SK-N-DZ (cell line): ENCODE measurements at regions not wholly inside any gene's neighbourhood (a gene's known extent, or its start where the extent isn't known, plus 50 kb on each side); places are given as distances from the start of the nearest gene placed in this dataset.
A peak's percentile ranks its signal among the peaks of the same experiment; 100 is the strongest.
"Not testable (repeated sequence)": the region's sequence is repeated elsewhere in the genome, so short reads cannot be mapped to it uniquely, and the experiment has no call there.

ENCODE experiments used
- DNase-seq: peaks from one replicate; pipeline ENCODE4 v3.0.0-alpha.2; 2015; ENCODE audit warnings: low spot score

- no peak for DNase-seq
These were observed 125.3 kb upstream of the MARCHF11 start for GRCh38 chr5:16304846-16305245.

- no peak for DNase-seq
These were observed 117.4 kb upstream of the MARCHF11 start for GRCh38 chr5:16296946-16297345.

- DNase-seq = no peak
These were observed 112.3 kb upstream of the MARCHF11 start for GRCh38 chr5:16291894-16292293.

- no peak for DNase-seq
These were observed 111.9 kb upstream of the MARCHF11 start for GRCh38 chr5:16291474-16291873.

GRCh38 chr5:16283791-16284190 is 104.2 kb upstream of the MARCHF11 start:
- DNase-seq = no peak

- DNase-seq = not testable (repeated sequence)
These were observed 97.3 kb upstream of the MARCHF11 start for GRCh38 chr5:16276859-16277258.

- no peak for DNase-seq
These were observed 92.3 kb upstream of the MARCHF11 start for GRCh38 chr5:16271851-16272250.

GRCh38 chr5:16265141-16265540 is 85.5 kb upstream of the MARCHF11 start:
- no peak for DNase-seq

GRCh38 chr5:16260000-16260399 is 80.4 kb upstream of the MARCHF11 start:
- DNase-seq = no peak

GRCh38 chr5:16253856-16254255 is 74.3 kb upstream of the MARCHF11 start:
- DNase-seq = no peak

- no peak for DNase-seq
These were observed 66.4 kb upstream of the MARCHF11 start for GRCh38 chr5:16245956-16246355.

GRCh38 chr5:16245249-16245648 is 65.7 kb upstream of the MARCHF11 start:
- DNase-seq = no peak

GRCh38 chr5:16238018-16238417 is 58.4 kb upstream of the MARCHF11 start:
- DNase-seq = no peak

- peak; percentile 49 for DNase-seq
These were observed 55.0 kb upstream of the MARCHF11 start for GRCh38 chr5:16234598-16234997.

GRCh38 chr5:16233730-16234129 is 54.1 kb upstream of the MARCHF11 start:
- DNase-seq = peak; percentile 81

- DNase-seq = peak; percentile 38
These were observed 49.9 kb upstream of the MARCHF11 start for GRCh38 chr5:16229357-16229940.
